HCT116 (cell line): ENCODE measurements at regions not wholly inside any gene's neighbourhood (a gene's known extent, or its start where the extent isn't known, plus 50 kb on each side); places are given as distances from the start of the nearest gene placed in this dataset.

Experiments used
- CTCF ChIP-seq, 3 experiments: fragments of 200-600 bp in 1 of 3; sonication (generic) in 1 of 3; IDR thresholded peaks in 2 of 3; conservative IDR thresholded peaks in 1 of 3; 2 replicates each; pipeline ENCODE4 v1.5.1; 2012 to 2017; ENCODE audit warnings: low read depth in 2 of 3, low read length in 2 of 3, antibody characterized with exemption in 1 of 3, borderline replicate concordance in 1 of 3, control low read depth in 1 of 3, mild to moderate bottlenecking in 1 of 3, mixed read lengths in 1 of 3, mixed run types in 1 of 3, moderate library complexity in 1 of 3; ENCODE audit not compliant: insufficient read depth in 1 of 3
- EZH2 ChIP-seq: fragments of 200-600 bp; sonication (generic); IDR thresholded peaks from 2 replicates; pipeline ENCODE4 v1.6.1; 2017; ENCODE audit warnings: antibody characterized with exemption, mixed run types
- POLR2A ChIP-seq: IDR thresholded peaks from 2 replicates; pipeline ENCODE4 v1.7.0; 2011; ENCODE audit warnings: borderline replicate concordance; ENCODE audit not compliant: insufficient read depth, insufficient read length; ENCODE audit errors: extremely low read depth
- SP1 ChIP-seq: IDR thresholded peaks from 2 replicates; pipeline ENCODE4 v1.6.1; 2012; ENCODE audit warnings: low read depth
- SRF ChIP-seq: IDR thresholded peaks from 2 replicates; pipeline ENCODE4 v1.6.1; 2012; ENCODE audit warnings: low read depth
- TF ChIP-seq, protein P1 (sequence below): IDR thresholded peaks from 2 replicates; pipeline ENCODE4 v1.6.1; 2012; ENCODE audit warnings: low read depth

GRCh38 chr5:61600123-61600444 lies 268.0 kb downstream of the ZSWIM6 start:
- no peak for TF ChIP-seq EZH2
- TF ChIP-seq CTCF (IDR thresholded peaks at IDR 0.05 in 2 of 3, conservative IDR thresholded peaks at IDR 0.05 in 1 of 3; ENCODE audit: borderline replicate concordance in 1 of 3, insufficient read depth in 1 of 3, low read depth in 2 of 3, low read length in 2 of 3) = no peak
- no peak for TF ChIP-seq SRF
- TF ChIP-seq, protein P1, sequence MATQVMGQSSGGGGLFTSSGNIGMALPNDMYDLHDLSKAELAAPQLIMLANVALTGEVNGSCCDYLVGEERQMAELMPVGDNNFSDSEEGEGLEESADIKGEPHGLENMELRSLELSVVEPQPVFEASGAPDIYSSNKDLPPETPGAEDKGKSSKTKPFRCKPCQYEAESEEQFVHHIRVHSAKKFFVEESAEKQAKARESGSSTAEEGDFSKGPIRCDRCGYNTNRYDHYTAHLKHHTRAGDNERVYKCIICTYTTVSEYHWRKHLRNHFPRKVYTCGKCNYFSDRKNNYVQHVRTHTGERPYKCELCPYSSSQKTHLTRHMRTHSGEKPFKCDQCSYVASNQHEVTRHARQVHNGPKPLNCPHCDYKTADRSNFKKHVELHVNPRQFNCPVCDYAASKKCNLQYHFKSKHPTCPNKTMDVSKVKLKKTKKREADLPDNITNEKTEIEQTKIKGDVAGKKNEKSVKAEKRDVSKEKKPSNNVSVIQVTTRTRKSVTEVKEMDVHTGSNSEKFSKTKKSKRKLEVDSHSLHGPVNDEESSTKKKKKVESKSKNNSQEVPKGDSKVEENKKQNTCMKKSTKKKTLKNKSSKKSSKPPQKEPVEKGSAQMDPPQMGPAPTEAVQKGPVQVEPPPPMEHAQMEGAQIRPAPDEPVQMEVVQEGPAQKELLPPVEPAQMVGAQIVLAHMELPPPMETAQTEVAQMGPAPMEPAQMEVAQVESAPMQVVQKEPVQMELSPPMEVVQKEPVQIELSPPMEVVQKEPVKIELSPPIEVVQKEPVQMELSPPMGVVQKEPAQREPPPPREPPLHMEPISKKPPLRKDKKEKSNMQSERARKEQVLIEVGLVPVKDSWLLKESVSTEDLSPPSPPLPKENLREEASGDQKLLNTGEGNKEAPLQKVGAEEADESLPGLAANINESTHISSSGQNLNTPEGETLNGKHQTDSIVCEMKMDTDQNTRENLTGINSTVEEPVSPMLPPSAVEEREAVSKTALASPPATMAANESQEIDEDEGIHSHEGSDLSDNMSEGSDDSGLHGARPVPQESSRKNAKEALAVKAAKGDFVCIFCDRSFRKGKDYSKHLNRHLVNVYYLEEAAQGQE = no peak
- no peak for TF ChIP-seq SP1
- no peak for TF ChIP-seq POLR2A
